GM20431 (cell line): ENCODE measurements at regions not wholly inside any gene's neighbourhood (a gene's known extent, or its start where the extent isn't known, plus 50 kb on each side); places are given as distances from the start of the nearest gene placed in this dataset.

Experiments
- in situ Hi-C: fragments of 300-500 bp; cut with MseI, MboI; formaldehyde crosslinking; loops from one replicate; pipeline ENCODE4 v1.15.0; 2020; ENCODE audit warnings: low sequenced_read_pairs; ENCODE audit not compliant: unreplicated experiment

DNA sequence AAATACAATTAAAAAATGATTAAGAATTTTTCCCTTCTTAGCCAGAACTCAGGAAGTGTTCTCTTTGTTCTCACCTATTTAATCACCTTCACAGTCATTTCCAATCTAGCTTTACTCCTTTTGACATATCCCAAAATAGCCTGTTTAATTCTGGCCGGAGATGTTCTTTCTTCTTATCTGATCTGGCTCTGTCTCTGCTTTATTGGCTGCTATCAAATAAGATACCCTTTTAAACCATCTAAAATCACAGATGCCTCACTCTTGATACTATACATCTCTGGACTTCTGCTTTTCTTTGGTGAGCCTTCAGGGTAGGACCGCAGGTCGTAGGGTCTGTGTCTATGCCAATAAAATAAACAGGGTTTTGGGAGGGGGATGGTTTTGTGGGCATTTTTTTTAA, 319.2 kb upstream of the SEMA6D start:
- in situ Hi-C loops: no loop called here

DNA sequence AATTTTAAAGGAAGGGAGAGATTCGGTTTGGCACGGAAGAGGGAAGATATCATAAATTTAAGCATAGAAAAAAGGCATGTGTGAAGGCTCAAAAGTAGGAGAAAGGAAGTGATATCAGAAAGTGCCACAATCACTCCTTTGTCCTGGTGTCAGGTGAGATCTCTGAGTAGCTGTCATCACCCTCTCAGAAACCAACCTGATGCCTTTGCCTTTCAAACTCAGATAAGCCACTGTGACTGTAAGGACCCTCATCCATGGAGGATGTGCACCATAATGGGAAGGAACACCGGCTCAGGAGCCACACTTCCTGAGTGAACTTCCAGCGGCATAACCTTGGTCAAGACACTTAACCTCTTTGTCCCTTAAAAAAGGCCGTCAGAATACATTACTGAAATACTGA, 318.7 kb upstream of the SEMA6D start:
- in situ Hi-C loops: no loop called here

DNA sequence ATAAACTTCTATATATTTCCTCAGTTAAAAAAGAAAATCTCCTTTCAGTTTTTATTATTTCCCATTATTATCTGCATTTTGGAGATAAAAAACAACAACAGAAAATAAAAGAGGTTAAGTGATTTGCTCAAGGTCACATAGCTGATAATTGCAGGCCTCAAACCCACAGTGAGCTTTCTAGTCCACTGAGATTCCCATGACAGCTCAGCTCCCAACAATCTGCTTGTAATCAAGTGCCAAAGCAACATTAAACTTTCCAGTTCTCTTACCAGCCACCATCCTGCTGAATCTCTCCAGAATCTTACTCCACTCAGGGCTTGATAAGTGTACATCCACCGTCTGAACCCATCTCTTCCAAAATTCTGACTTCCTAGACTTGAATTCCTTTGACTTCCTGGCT, 318.2 kb upstream of the SEMA6D start:
- in situ Hi-C loops: no loop called here

DNA sequence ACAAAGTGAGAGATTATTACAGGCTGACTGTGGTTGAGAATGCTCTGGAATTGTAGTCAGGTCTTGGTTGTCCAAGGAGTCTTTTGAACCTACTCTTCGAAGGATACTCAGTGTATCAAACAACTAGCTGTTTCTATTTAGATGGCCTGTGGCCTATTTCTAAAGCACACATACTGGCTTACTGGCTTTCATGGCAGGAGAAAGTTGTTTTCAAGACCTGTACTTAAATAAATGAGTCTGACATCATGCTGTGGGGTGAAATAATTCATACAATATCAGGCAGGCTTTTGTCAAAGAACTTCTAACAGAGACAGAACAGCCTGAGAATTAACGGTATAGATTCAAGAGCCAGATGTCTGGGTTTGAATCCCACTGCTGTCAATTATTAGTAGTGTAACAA, 316.7 kb upstream of the SEMA6D start:
- in situ Hi-C loops: loop anchor here (25.0 kb wide), 1 partner anchor 112 kb away; no protein-coding TSS in a partner anchor

DNA sequence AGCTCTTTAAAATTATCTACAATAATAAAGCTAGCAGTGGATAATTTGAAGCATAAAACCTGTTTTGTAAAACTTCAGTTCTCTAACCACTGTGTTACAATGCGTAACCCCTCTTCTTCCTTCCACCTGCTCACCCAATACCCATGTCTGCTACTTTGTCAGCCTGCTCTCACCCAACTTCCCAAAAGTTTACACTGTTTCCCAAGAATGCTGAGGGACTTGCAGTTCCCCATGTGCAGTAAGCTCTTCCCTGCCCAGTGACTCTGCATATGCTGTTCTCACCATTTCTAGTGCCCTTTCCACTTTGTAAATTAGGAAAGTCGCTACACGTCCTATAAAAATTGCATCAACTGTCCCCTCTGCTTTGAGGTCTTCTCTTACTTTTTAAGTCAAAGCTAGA, 315.9 kb upstream of the SEMA6D start:
- in situ Hi-C loops: loop anchor here (25.0 kb wide), 1 partner anchor 111 kb away; no protein-coding TSS in a partner anchor

DNA sequence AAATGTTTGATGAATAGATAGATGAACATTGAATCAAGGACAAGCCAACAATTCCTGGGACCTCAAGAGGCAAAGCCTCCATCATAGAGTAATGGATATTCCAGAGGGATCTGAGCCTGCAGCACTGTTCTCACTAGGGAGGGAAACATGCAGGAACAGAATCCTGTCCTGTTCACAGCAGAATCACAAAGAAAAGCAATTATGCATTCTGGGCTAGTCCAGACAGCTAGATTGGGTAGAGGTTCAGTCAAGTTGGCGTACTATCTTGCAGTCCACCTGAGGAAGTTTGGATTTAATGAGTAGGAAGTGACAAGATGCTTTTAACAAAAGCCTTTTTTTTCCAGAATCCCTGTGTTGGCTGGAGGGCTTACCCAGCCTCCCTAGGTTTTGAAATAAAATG, 314.5 kb upstream of the SEMA6D start:
- in situ Hi-C loops: loop anchor here (25.0 kb wide), 1 partner anchor 109 kb away; no protein-coding TSS in a partner anchor

DNA sequence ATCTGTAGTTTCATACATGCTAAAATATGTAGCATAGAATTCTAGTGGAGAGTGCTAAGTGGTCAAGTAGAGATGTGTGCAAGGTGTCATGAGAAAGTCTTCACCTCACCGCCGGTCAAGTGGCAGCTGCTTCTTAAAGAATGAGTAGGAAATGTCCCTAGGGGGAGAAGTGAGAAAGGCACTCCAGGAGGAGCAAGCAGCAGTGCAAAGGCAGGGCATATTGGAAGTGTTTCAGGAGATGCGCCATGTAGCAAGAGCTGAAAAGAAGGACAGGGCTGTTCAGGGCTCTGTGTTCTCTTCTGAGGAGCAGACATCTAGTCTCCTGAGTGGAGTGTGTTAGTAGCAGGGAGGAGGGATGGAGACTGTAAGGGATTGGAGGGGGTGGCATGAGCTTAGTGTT, 312.4 kb upstream of the SEMA6D start:
- in situ Hi-C loops: loop anchor here (25.0 kb wide), 1 partner anchor 107 kb away; no protein-coding TSS in a partner anchor

DNA sequence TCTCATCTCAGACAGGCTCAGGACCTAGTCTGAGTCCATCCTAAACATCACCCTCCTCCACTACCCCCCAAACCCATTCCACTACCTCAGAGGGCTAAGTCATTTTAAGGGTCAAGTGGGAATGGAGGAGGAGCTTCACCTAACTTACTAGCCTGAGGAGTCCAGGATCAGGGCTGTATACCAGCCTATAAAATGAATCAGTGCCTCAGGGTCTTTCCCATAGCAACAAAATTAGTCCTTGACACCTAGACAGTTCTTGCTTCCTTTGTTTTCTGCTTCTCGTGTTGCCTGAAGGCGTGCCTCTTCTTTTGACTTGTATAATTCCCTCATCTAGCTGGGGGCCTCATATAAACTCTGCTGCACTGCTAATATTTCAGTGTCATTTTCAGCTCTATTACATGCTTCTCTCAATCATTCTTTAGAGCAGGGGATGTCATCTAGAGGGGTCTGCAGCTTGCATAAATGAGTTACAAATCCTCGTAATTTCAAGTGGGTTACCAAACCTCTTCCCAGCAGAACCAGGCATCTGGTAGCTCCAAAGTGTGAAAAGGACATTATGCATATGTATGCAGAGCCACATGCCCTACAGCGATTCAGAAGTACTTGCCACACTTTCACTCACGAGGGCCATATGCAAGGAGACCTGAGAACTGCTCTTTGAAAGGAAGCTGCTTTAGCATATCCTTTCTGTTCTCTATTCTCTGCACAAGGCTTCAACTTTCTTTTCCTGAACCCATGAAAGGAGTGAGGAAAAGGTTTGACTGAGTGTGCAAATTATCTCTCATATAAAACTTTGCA, 311.7 kb upstream of the SEMA6D start:
- in situ Hi-C loops: loop anchor here (25.0 kb wide), 1 partner anchor 107 kb away; no protein-coding TSS in a partner anchor

DNA sequence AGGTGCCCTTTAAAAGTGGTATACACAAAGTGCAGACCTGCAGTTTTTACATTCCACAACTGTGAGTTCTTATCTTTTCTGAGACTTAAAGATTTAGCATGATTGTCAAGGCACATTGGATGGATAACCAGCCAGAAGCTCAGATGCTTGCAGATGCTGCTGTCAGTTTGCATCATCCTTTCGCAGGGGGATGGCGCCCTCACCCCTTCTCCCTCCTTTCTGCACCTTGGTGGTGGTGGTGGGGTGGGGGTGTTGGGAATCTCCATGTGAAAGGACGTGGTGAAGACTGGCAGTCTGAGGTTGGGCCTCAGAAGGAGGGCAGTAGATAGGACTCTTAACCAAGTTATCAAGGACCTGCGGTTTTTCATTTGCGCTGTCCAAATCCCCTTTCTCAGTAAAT, 309.6 kb upstream of the SEMA6D start:
- in situ Hi-C loops: loop anchor here (25.0 kb wide), 1 partner anchor 105 kb away; no protein-coding TSS in a partner anchor

DNA sequence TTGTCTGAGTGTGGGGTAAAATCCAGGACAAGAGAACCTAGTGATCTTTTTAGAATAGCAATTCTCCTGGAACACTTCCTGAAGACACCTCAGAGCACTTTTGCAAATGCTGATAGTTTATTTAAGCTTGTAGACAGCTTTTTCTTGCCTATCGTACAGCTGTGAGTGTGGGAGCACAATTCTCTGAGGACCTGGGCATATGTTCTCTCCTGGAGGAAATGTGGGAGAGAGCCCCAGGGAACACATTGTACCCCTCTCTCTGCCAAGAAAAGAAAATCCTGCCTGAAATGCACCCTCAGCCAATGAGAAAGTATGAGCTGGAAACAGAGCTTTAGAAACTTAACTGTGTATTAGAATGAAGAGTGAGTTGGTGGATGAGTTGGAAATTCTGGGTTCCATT, 308.3 kb upstream of the SEMA6D start:
- in situ Hi-C loops: loop anchor here (25.0 kb wide), 1 partner anchor 103 kb away; no protein-coding TSS in a partner anchor

DNA sequence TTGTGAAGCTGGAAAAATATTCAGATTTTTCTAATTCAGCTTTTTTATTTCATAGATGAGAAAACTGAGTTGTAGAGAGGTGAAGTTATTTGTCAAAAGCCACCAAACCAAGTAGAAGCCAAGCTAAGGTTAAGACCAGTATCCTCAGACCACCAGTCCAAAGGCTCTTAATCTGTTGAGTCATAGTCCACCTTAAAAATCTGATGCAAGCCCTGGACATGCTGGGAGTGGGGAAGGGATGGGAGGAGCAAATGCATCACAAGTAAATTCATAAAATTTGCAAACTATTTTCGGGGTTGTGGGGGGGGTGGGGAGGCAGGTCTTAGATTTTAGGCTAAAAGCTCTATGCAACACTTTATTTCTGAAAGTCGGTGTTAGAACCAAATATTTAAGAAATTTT, 307.7 kb upstream of the SEMA6D start:
- in situ Hi-C loops: loop anchor here (25.0 kb wide), 1 partner anchor 103 kb away; no protein-coding TSS in a partner anchor

DNA sequence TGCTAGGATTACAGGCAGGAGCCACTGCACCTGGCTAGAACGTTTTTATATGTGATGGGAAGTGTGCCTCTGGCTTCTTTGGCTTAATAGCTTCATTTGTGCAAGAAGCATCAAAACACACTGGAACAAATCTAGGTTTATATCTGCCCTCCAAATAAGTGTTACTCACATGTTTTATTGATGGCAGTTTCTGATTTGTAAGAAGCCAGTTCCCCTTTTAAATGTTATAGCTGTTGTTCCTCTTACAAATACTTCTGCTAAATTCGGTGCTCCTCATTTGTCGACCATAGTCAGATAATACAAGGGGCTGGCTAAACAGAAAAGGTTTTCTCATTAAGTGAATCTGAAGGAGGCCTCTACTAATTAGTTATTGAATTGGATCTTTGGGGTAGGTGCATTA, 307.1 kb upstream of the SEMA6D start:
- in situ Hi-C loops: loop anchor here (25.0 kb wide), 1 partner anchor 102 kb away; no protein-coding TSS in a partner anchor

DNA sequence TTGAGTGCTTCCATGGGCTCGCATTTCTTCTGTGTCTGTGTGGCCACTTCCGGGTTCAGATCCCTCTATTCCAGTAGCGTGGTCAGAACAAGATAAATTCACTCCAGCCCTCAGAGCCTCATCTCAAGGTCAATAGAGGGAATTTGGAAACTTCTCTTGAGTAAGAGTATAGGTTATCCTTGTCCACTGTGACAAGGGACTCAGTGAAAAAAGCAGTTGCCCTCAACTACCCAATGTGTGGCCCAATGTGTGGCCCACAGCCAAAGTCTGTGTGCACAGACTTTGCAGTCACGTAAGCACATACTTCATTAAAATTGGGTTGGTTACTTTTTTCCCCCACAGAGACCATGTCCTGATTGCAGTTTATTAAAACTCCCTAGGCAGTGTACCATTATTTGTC, 305.6 kb upstream of the SEMA6D start:
- in situ Hi-C loops: loop anchor here (25.0 kb wide), 1 partner anchor 101 kb away; no protein-coding TSS in a partner anchor

DNA sequence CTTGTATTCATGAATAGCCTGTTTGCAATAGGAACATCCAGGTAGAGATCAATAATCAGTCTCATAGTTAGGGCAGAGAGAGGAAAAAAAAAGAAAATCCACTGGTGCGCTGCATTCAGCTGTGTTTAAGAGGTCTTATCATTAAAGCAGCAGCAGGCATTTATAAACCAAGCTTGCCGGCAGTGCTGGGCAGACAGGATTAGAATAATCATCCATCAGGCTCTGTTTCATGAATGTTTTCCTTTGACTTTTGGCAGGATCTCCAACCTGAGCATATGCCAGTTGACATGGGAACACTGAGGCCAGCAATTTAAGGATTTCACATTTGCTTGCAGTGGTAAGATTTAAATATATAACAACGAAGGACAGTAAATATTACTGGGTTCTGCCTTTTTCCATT, 305.2 kb upstream of the SEMA6D start:
- in situ Hi-C loops: loop anchor here (25.0 kb wide), 1 partner anchor 100 kb away; no protein-coding TSS in a partner anchor

DNA sequence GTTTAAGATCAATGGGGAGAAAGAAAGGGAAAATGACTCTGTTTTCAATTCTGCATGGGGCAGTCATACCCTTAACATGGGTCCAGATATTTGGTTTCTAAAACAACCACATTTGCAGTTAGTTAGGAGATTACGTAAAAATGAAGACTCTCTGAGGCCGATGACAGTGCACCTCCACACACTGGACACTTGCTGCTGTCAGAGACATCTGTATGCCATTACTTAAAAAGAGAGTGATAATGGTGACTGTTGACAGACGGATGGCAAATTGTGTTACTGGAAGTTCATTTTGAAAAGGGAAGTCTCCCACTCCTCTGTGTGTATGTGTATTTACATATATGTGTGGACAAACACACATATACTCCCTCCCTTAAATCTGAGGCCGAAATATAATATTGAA, 304.5 kb upstream of the SEMA6D start:
- in situ Hi-C loops: loop anchor here (25.0 kb wide), 1 partner anchor 99 kb away; no protein-coding TSS in a partner anchor

DNA sequence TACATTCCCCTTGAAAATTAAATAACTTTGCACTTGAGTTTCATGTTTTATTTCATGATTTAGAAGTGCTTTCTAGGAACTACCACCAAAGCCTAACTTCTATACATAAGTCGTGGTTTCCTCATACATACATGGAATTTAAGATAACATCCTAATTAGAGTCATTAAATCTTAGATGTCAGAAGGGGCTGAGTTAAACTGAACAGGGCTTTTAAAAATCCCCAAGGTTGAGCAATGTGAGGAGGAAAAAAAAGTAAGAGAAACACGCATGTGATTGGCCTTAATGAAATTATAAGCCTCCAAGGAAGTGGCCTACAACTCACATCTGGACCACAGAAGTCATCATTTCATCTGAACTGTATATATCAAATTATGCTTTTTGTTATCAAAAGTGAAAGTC, 303.1 kb upstream of the SEMA6D start:
- in situ Hi-C loops: loop anchor here (25.0 kb wide), 1 partner anchor 98 kb away; no protein-coding TSS in a partner anchor

DNA sequence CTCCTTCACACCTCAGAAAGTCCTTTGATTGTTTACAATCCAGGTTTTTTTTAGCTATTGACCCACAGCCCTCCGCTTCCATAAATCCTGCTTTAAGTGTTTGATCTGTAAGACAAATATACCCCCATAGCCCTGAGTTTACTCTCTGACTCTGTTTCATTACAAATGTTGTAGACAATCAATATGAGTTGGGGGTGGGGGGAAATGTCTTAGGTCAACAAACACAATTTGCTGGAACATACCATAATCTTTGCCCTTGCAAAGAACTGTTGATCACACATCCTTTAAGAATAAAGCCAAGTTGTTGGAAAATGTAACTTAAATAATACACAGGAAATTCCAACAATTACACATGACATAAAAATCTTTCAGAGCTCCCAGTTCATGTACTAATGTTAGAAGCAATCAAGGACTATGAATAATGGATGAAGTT, 301.8 kb upstream of the SEMA6D start:
- in situ Hi-C loops: loop anchor here (25.0 kb wide), 1 partner anchor 97 kb away; no protein-coding TSS in a partner anchor

DNA sequence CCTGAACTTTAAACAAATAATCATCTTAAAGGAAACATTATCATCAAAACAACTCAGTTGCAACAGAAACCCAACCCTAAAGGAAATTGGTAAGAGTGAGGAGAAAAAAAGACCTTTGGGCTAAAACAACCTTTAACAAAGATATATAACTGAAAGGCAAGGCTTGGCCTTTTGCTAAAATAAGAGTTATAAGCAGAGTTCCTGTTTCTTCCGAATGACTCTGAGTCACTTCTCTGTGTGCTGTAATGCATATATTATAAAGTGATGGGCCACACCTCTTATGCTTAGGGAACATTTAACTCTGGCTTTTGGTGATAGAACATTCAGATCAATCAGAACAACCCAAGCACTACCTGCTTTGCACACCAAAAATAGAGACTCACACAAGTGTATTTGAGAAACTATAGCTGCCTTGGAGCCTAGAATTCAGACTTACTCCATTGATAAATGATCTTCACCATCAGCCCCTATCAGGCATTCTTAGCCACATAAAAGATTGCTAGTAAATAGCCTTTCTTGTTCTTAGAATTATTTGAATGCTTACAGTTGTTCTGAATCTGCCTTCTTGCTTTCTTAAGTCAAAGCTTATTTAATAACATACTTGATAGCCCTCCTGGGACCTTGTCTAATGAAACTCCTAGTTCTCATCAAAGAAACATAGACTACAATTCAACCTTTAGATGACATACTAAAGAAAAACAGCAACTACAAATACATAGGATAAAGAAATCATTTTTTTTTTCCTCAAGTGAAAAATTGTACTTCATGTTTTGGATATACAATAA, 294.2 kb upstream of the SEMA6D start:
- in situ Hi-C loops: loop anchor here (25.0 kb wide), 1 partner anchor 89 kb away; no protein-coding TSS in a partner anchor

DNA sequence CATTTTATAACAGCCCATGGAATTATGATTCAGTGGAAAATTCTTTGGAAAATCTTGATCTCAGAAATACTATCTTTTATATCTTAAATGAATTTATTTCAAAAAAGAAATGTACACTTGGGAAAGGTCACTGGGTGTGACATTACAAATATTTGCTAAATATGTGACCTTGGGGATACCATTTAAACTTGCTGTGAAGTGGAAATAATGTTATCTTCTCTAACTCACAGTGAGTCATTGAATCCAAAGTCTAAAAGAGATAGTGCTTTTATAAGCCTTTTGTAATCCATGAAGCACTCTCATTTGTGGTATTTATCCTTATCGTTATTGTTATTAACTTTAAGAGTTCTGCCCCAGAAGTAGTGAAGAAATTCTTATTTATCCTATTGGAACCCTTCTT, 289.8 kb upstream of the SEMA6D start:
- in situ Hi-C loops: no loop called here

DNA sequence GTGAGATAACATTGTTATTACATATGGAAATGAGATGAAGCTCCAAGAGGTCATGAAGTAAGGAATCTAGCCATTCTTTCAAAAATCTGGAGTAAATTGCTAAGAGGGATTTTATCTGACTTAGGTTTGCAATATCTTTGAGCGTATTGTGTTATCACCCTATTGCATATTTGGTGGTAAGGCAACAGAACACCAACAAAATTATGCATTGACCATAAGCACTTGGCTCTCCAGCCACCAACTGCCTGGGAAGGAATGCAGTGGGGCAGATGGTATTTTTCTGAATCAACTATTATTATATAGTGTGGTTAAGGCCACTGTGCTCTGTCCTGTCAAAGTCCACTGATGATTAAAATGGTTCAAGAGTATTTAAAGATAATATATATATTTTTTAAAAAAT, 287.9 kb upstream of the SEMA6D start:
- in situ Hi-C loops: no loop called here
